GM11168 (cell line): ENCODE measurements at regions not wholly inside any gene's neighbourhood (a gene's known extent, or its start where the extent isn't known, plus 50 kb on each side); places are given as distances from the start of the nearest gene placed in this dataset.
"Not testable (repeated sequence)": the region's sequence is repeated elsewhere in the genome, so short reads cannot be mapped to it uniquely, and the experiment has no call there.

Source experiments
- in situ Hi-C: fragments of 300-500 bp; cut with MboI; formaldehyde crosslinking; loops from one replicate; pipeline ENCODE4 v1.12.0; 2022; ENCODE audit warnings: low sequenced_read_pairs; ENCODE audit not compliant: unreplicated experiment

DNA sequence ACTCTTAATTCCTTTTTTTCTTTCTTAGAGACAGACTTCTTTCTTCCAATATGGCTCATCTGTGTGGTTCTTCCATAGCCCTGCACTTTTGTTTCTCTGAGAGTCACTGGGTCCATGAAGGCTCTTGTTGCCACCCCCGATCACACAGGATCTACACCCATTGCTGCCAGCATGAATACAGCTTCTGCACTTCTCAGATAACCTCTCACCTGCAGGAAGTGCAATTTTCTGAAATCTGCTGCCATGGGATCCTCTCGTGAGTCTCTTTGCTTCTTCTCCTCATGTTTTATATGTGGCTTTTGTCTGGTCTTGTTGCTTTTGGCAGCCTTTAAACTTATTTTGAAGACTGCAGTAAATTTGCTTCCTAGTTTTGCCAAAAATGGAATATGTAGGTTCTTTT is 171.2 kb downstream of the TMEM167A start:
- in situ Hi-C loops: no loop called here

- in situ Hi-C loops: no loop called here
Measured at GRCh38 chr5:82901281-82901888, 175.8 kb downstream of the TMEM167A start.

DNA sequence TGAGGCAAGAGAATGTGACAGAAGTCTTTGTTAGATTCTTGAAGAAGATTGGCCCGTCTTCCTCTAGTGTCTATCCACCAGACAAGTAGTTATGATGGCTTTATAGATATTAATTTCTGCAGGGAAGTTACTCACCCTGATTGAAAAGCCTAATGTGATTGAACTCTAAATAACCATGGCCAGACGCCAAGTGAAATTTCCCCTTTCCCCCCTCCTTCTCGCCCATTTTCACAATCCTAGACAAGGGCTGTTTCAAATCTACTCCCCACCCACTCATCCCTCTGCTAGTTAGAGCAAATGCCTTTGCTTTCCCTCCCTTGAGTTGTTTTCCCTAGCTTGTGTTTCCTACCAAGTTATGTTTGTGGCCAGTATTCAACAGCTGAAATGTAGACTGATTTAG is 182.5 kb downstream of the TMEM167A start:
- in situ Hi-C loops: no loop called here

DNA sequence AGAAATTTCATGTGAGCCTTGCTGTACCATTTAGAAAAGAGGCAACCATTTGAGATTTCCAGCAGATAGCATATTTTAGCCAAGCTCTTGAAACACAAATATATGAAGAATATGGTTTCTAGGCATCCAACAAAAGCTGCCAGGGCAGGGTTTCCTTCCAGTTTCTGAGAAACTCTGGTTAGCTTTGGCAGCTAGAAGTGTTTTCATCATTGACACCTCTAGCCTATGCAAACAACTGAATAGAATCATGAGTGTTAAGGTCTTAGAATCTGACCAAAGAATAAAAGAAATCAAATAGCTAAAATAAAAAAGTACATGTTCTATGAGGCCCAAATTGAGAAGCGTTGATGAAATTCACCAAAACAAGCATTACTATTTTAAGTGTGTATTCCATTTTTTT is 188.1 kb downstream of the TMEM167A start:
- in situ Hi-C loops: no loop called here

- in situ Hi-C loops: no loop called here
Measured at GRCh38 chr5:82886911-82887310, 190.3 kb downstream of the TMEM167A start.

- in situ Hi-C loops: no loop called here
Measured at GRCh38 chr5:82885627-82886389, 191.4 kb downstream of the TMEM167A start.

- in situ Hi-C loops: no loop called here
Measured at GRCh38 chr5:82884821-82885471, 192.2 kb downstream of the TMEM167A start.

DNA sequence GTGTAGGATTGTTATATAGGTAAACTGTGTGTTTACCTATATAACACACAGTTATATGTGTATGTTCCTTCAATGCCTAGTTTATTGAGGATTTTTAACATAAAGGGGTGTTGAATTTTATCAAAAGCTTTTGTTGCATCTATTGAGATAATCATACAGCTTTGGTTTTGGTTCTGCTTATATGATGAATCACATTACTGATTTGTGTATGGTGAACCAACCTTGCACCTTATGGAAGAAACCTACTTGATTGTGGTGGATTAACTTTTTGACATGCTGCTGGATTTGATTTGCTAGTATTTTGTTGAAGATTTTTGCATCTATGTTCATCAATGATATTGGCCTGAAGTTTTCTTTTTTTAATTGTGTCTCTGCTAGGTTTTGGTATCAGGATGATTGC is 194.9 kb downstream of the TMEM167A start:
- in situ Hi-C loops: no loop called here

- in situ Hi-C loops: no loop called here
Measured at GRCh38 chr5:82881571-82882174, 195.5 kb downstream of the TMEM167A start.

DNA sequence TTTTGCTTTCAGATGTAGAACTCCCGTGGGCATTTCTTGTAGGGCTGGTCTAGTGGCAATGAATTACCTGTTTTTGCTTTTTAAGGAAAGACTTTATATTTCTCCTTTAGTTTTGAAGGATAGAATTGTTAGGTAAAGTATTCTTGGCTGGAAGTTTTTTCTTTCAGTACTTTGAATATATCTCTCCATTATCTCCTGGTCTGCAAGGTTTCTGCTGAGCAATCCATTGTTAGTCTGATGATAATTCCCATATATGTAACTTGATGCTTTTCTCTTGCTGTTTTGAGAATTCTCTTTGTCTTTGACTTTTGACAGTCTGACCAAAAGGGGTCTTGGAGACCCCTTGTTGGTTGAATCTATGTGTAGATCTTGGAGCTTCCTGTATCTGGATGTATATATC is 198.1 kb downstream of the TMEM167A start:
- in situ Hi-C loops: no loop called here

DNA sequence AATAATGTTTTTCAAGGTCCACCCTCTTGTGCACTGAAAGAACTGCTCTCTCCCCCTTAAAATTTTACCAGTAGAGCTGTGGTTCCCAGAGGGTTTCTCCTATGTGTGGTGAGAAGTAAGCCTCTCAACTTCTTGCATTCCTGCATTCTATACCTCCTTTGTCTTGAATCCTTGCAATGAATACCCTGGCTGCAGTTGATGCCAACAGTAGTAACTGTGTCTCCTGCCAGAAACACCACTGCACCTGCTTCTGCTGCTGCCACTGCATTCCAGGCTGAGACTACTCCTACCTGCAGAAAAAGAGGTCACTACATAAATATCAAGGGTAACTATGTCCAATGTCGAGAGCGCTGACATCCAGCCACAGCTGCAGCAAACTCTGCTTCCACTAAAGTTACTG is 203.7 kb downstream of the TMEM167A start:
- in situ Hi-C loops: no loop called here

GRCh38 chr5:82872321-82873288 is 204.6 kb downstream of the TMEM167A start:
- in situ Hi-C loops: not testable (repeated sequence)

DNA sequence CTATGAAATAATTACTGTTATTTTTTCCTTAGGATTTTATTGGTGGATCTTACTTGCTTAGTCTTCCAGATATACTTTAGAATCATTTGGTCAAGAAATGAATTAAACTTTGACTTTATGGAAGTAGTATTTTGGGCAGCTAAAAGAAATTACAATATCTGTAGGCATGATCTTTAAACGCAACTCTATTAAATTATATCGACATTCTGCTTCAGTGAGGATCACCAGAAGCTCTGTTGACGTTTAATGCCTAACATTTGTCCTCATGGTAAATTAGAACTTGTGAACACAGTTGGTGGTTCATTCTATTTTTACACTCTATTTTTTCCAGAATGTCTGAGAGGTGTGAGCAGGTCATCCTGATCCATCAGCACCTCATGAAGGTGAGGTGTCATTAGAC is 211.6 kb downstream of the TMEM167A start:
- in situ Hi-C loops: no loop called here

DNA sequence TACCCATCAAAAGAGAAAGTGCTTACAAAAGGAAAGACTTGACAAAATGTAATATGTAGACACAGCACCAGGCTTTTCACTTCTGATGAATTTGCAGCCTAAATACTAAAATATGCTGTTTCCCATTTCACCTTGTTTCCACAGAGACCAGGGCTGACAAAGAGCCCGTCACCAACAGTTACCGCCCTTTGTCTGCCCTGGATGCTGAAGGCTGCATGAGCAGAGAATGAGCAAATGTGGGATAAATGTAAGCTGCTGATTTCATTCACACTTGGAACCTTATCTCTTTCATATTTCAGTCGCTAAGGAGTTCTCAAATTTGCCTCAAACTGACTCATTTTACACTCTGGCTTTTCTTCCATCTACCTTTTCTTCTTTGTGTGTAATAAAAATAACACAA is 213.9 kb downstream of the TMEM167A start:
- in situ Hi-C loops: no loop called here

GRCh38 chr5:82862711-82863110 is 214.5 kb downstream of the TMEM167A start:
- in situ Hi-C loops: no loop called here

DNA sequence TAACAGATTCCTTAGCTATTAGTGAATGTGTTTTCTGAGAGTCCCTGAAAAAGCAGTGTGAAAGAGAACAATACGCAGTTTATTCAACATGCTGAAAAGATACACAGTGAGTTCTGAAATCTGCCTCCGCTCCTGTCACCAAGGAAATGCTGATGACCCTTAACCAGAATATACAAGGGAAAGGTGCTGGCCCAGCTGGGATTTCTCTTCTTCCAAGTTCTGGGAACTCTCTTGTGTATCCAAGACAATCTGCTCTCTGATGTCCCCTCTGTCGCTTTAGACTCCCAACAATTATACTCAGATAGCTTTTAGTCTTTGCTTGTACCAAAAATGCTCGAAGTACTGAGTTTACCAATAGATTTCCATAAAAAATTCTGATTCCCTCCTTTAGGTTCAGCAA is 214.9 kb downstream of the TMEM167A start:
- in situ Hi-C loops: no loop called here

DNA sequence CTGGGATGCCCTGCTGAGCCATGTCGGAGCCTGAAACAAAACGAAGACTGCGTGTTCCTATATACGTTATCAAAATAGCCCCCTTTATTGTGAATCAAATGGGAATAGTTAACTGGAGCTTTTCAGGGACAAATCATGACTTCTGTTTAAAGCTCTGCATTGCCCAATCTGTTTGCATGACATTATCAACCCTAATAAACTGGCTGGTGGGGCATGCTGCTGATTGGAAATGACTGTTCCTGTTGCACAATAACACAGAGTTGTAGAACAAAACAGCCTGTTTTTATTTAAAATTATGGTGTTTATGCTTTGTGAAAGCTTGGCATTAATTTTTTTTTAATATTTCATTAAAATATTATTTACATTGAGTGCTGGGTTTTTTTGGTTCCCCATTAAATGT is 215.5 kb downstream of the TMEM167A start:
- in situ Hi-C loops: no loop called here

- in situ Hi-C loops: no loop called here
Measured at GRCh38 chr5:82859451-82860140, 217.6 kb downstream of the TMEM167A start.
